GM12878 (cell line): ENCODE measurements at regions not wholly inside any gene's neighbourhood (a gene's known extent, or its start where the extent isn't known, plus 50 kb on each side); places are given as distances from the start of the nearest gene placed in this dataset.

Source experiments
- ATAC-seq: fragments of 200-7000 bp; cut with Tn5 transposase; 3 replicates; pipeline ENCODE4 v1.9.1; 2020; ENCODE audit warnings: mild to moderate bottlenecking, moderate library complexity
- BruUV-seq: library from RNA; stranded (reverse); fragments of 400-500 nt; replicated peaks from 2 replicates; lab custom pipeline; 2021; lab: Mats Ljungman, UMichigan
- CTCF ChIA-PET: fragments of 300-600 bp; sonication (Branson Sonifier 250); formaldehyde crosslinking; extraction: SDS; loops from one replicate; lab custom pipeline; 2021; ENCODE audit warnings: inconsistent platforms; lab: Yijun Ruan, JAX
- POLR2A ChIA-PET: fragments of 350-600 bp; formaldehyde crosslinking; extraction: SDS; loops from one replicate; lab custom pipeline; 2021; ENCODE audit warnings: inconsistent platforms; lab: Charles Lee
- RAD21 ChIA-PET: fragments of 300-600 bp; sonication (Branson Sonifier 250); formaldehyde crosslinking; loops from one replicate; lab custom pipeline; 2023; ENCODE audit warnings: antibody characterized with exemption; ENCODE audit not compliant: unreplicated experiment; lab: Charles Lee
- SMC1A ChIA-PET: fragments of 300-600 bp; sonication (Branson Sonifier 250); formaldehyde crosslinking; loops from one replicate; lab custom pipeline; 2023; ENCODE audit not compliant: unreplicated experiment, uncharacterized antibody; lab: Charles Lee
- DNase-seq: peaks from one replicate; pipeline ENCODE4 v3.0.0-alpha.2; 2011; ENCODE audit warnings: low read depth, low spot score
- FAIRE-seq: peaks from 3 replicates; lab custom pipeline; 2011; peaks lifted over from hg19 to GRCh38; lab: Jason Lieb, UNC
- H2AFZ ChIP-seq: 2 replicates; pipeline ENCODE4 v1.6.0; 2011; ENCODE audit warnings: low read depth, low read length, control low read depth; ENCODE audit not compliant: control insufficient read depth
- H3K27ac ChIP-seq: 2 replicates; pipeline ENCODE4 v1.5.1; 2011; ENCODE audit warnings: control low read depth; ENCODE audit not compliant: control insufficient read depth, insufficient read depth
- H3K27me3 ChIP-seq, 2 experiments: replicated peaks in 1 of 2; 2 replicates each; pipeline versions ENCODE4 v1.6.0 to v1.6.1; 2011; ENCODE audit warnings: low read length in 1 of 2; ENCODE audit not compliant: control insufficient read depth in 2 of 2, insufficient read depth in 2 of 2
- H3K36me3 ChIP-seq, 2 experiments: 2 replicates each; pipeline ENCODE4 v1.5.1; 2011; ENCODE audit warnings: low read length in 1 of 2; ENCODE audit not compliant: control insufficient read depth in 2 of 2, insufficient read depth in 2 of 2
- H3K4me1 ChIP-seq: 2 replicates; pipeline ENCODE4 v1.6.1; 2011; ENCODE audit warnings: mild to moderate bottlenecking, low read length, moderate library complexity, mixed read lengths; ENCODE audit not compliant: control insufficient read depth, insufficient read depth
- H3K4me2 ChIP-seq: 2 replicates; pipeline ENCODE4 v1.6.0; 2011; ENCODE audit warnings: control low read depth; ENCODE audit not compliant: control insufficient read depth, insufficient read depth
- H3K4me3 ChIP-seq: fragments of 200-600 bp; sonication (generic); 2 replicates; pipeline ENCODE4 v1.5.1; 2016
- H3K79me2 ChIP-seq: 2 replicates; pipeline ENCODE4 v1.6.0; 2011; ENCODE audit warnings: low read length; ENCODE audit not compliant: control insufficient read depth, insufficient read depth
- H3K9ac ChIP-seq: 2 replicates; pipeline ENCODE4 v1.8.0; 2011; ENCODE audit warnings: low read length, control low read depth, mixed read lengths; ENCODE audit not compliant: control insufficient read depth, insufficient read depth
- H3K9me3 ChIP-seq: replicated peaks from 3 replicates; pipeline ENCODE4 v1.5.1; 2011; ENCODE audit warnings: mild to moderate bottlenecking, low read length; ENCODE audit not compliant: control insufficient read depth, insufficient read depth
- H4K20me1 ChIP-seq: 2 replicates; pipeline ENCODE4 v1.6.0; 2011; ENCODE audit not compliant: control insufficient read depth, insufficient read depth
- ASH2L ChIP-seq: fragments of 300-600, 200-600 bp; sonication (generic); IDR thresholded peaks from 2 replicates; pipeline ENCODE4 v1.6.1; 2017; ENCODE audit warnings: low read depth, mild to moderate bottlenecking, borderline replicate concordance
- BCLAF1 ChIP-seq: fragments of 450-650 bp; IDR thresholded peaks from 2 replicates; pipeline ENCODE4 v1.6.1; 2017; ENCODE audit warnings: antibody characterized with exemption, mild to moderate bottlenecking, moderate library complexity
- ESRRA ChIP-seq: IDR thresholded peaks from 2 replicates; pipeline ENCODE4 v1.6.1; 2012; ENCODE audit warnings: mild to moderate bottlenecking, low read length, improper control_type of control experiment
- IRF5 ChIP-seq: fragments of 450-650 bp; IDR thresholded peaks from 2 replicates; pipeline ENCODE4 v1.6.1; 2017; ENCODE audit warnings: borderline replicate concordance
- MEF2A ChIP-seq: IDR thresholded peaks from 2 replicates; pipeline ENCODE4 v1.6.1; 2011; ENCODE audit warnings: low read depth, mild to moderate bottlenecking, low read length, moderate library complexity; ENCODE audit not compliant: insufficient read depth
- PML ChIP-seq: IDR thresholded peaks from 2 replicates; pipeline ENCODE4 v1.6.1; 2012; ENCODE audit warnings: low read length, inconsistent platforms
- POLR2AphosphoS5 ChIP-seq: IDR thresholded peaks from 2 replicates; pipeline ENCODE4 v1.6.1; 2011; ENCODE audit warnings: mild to moderate bottlenecking, low read length, inconsistent platforms
- REST ChIP-seq: IDR thresholded peaks from 2 replicates; pipeline ENCODE4 v1.6.1; 2012; ENCODE audit warnings: mild to moderate bottlenecking, low read depth, low read length
- STAT3 ChIP-seq: IDR thresholded peaks from 2 replicates; pipeline ENCODE4 v1.6.1; 2011; ENCODE audit warnings: low read depth, low read length, improper control_type of control experiment
- ZBTB11 ChIP-seq: fragments of 450-650 bp; formaldehyde crosslinking; IDR thresholded peaks from 2 replicates; pipeline ENCODE4 v1.5.0; 2022; ENCODE audit warnings: mild to moderate bottlenecking, missing genetic modification characterization
- WGBS: methylation state at CpG from one replicate; pipeline ENCODE4 v1.1.6; 2016; ENCODE audit warnings: low lambda C conversion rate; ENCODE audit not compliant: insufficient replicate concordance, insufficient coverage; ENCODE audit errors: missing lambda C conversion rate; 5-methylcytosine and 5-hydroxymethylcytosine counted together
- in situ Hi-C: fragments of 300-500 bp; cut with MboI; formaldehyde crosslinking; loops from 9 replicates; pipeline ENCODE4 v1.14.3; 2018; ENCODE audit warnings: mixed read lengths
- intact Hi-C: fragments of 100-400 bp; cut with micrococcal nuclease; formaldehyde crosslinking; loops from one replicate; pipeline ENCODE4 v1.14.2; 2022; ENCODE audit not compliant: unreplicated experiment

- 0% methylated on average over 1 of the region's 1 CpG for WGBS
- Histone ChIP-seq H3K9me3 (no peaks in the 10 kb centered on the region; the same call in 2 of the 3 replicates), H3K27me3 (no peaks in the 10 kb centered on the region), H3K27ac (no peak overlapping the region), H3K4me3 (no peak overlapping the region), H4K20me1 (no peaks in the 10 kb centered on the region), H3K9ac (no peak overlapping the region), H3K36me3 (no peaks in the 10 kb centered on the region), H3K79me2 (no peaks in the 10 kb centered on the region), H3K4me2 (no peak overlapping the region), H3K4me1 (no peaks in the 10 kb centered on the region), H2AFZ (no peak overlapping the region)
- ChIA-PET SMC1A (interaction anchor here (2.2 kb wide), 1 partner anchor 10 kb away, joined by 11 read pairs; no protein-coding TSS in a partner anchor), CTCF (no interaction called here), RAD21 (interaction anchor here (0.6 kb wide), 1 partner anchor 10 kb away, joined by 3 read pairs; no protein-coding TSS in a partner anchor), POLR2A (interaction anchor here (0.9 kb wide), 1 partner anchor 10 kb away, joined by 3 read pairs; no protein-coding TSS in a partner anchor)
- intact Hi-C loops: no loop called here
- in situ Hi-C loops: no loop called here
- no TSS peak for BruUV-seq
- TF ChIP-seq POLR2AphosphoS5 (no peak), REST (no peak), ASH2L (no peak), ESRRA (no peak), STAT3 (no peak), ZBTB11 (CRISPR knock-in tag) (no peak), MEF2A (no peak), IRF5 (no peak), PML (no peak), BCLAF1 (no peak)
- ATAC-seq (no peak), DNase-seq (no peak), FAIRE-seq (no peak)
These were observed 188.9 kb downstream of the ARHGAP12 start for GRCh38 chr10:31739711-31740110.
